Left ventricle myocardium inferior (tissue), 1 donor: ENCODE measurements at regions not wholly inside any gene's neighbourhood (a gene's known extent, or its start where the extent isn't known, plus 50 kb on each side); places are given as distances from the start of the nearest gene placed in this dataset.

Source experiments
- DNase-seq: peaks from one replicate; pipeline ENCODE4 v3.0.0-alpha.2; 2020
- H3K27ac ChIP-seq: fragments of 200-600 bp; replicated peaks from 2 replicates; pipeline ENCODE4 v1.8.0; 2021
- H3K27me3 ChIP-seq: fragments of 200-600 bp; 2 replicates; pipeline ENCODE4 v1.8.0; 2021; ENCODE audit warnings: low read depth
- H3K36me3 ChIP-seq: fragments of 200-600 bp; 2 replicates; pipeline ENCODE4 v1.8.0; 2021
- H3K4me1 ChIP-seq: fragments of 200-600 bp; 2 replicates; pipeline ENCODE4 v1.8.0; 2021
- H3K4me3 ChIP-seq: fragments of 200-600 bp; 2 replicates; pipeline ENCODE4 v1.8.0; 2021; ENCODE audit warnings: mild to moderate bottlenecking, moderate library complexity
- H3K9me3 ChIP-seq: fragments of 200-600 bp; replicated peaks from 2 replicates; pipeline ENCODE4 v1.8.0; 2021
- intact Hi-C: fragments of 100-400 bp; cut with micrococcal nuclease; formaldehyde crosslinking; loops from one replicate; pipeline ENCODE4 v1.11.0; 2022
- TF ChIP-seq, protein P1 (sequence below): fragments of 200-600 bp; IDR thresholded peaks from 2 replicates; pipeline ENCODE4 v1.8.0; 2021; ENCODE audit warnings: antibody characterized with exemption, mild to moderate bottlenecking, borderline replicate concordance
- donor health status: DM: no; HTN: yes; CAD: no; lungs with severe emphysema.

DNA sequence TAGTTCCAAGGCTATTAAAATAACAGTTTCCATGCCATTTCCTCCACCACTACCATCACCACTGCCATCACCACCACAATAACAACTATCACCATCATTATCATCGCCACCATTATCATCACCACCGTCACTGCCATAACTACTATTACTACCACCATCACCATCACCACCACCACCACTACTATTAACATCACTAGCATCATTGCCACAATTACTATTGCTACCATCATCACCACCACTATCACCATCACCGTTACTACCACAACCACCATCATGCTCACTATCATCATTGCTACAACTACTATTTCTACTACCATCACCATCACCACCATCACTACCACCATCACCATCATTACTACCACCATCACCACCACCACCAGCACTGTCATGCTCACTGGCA is 185.9 kb upstream of the MAF start:
- intact Hi-C loops = no loop called here
- Histone ChIP-seq H3K36me3 (no peaks in the 10 kb centered on the region), H3K27me3 (no peaks in the 10 kb centered on the region), H3K4me1 (no peaks in the 10 kb centered on the region), H3K4me3 (no peak overlapping the region), H3K27ac (no peak overlapping the region), H3K9me3 (peaks cover 4% of the 10 kb centered on the region)
- no peak for DNase-seq
- TF ChIP-seq, protein P1, sequence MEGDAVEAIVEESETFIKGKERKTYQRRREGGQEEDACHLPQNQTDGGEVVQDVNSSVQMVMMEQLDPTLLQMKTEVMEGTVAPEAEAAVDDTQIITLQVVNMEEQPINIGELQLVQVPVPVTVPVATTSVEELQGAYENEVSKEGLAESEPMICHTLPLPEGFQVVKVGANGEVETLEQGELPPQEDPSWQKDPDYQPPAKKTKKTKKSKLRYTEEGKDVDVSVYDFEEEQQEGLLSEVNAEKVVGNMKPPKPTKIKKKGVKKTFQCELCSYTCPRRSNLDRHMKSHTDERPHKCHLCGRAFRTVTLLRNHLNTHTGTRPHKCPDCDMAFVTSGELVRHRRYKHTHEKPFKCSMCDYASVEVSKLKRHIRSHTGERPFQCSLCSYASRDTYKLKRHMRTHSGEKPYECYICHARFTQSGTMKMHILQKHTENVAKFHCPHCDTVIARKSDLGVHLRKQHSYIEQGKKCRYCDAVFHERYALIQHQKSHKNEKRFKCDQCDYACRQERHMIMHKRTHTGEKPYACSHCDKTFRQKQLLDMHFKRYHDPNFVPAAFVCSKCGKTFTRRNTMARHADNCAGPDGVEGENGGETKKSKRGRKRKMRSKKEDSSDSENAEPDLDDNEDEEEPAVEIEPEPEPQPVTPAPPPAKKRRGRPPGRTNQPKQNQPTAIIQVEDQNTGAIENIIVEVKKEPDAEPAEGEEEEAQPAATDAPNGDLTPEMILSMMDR = no peak

DNA sequence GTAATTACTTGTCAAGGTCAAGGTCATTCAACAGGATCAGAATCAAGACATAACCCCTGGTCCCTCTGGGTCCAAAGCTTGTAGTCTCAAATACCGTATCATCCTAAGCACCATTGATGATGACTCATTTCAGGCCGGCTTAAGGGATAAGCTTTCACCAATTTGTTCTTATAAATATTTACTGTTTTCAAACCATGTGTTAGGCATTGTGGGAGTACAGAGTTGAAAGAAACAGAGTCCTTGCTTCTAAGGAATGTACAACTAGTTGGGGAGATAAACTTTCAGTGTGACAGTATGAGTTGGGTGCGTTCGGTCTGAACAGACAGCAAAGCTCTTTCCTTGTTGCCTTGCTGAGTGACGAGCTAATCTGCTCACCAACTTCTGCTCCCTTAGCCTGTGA is 183.5 kb upstream of the MAF start:
- TF ChIP-seq, protein P1 = no peak
- H3K27me3 ChIP-seq = no peaks in the 10 kb centered on the region
- no peak overlapping the region for H3K4me3 ChIP-seq
- H3K9me3 ChIP-seq = peaks cover 4% of the 10 kb centered on the region
- no peak for DNase-seq
- no peaks in the 10 kb centered on the region for H3K4me1 ChIP-seq
- intact Hi-C loops = no loop called here
- H3K36me3 ChIP-seq = no peaks in the 10 kb centered on the region
- no peak overlapping the region for H3K27ac ChIP-seq

DNA sequence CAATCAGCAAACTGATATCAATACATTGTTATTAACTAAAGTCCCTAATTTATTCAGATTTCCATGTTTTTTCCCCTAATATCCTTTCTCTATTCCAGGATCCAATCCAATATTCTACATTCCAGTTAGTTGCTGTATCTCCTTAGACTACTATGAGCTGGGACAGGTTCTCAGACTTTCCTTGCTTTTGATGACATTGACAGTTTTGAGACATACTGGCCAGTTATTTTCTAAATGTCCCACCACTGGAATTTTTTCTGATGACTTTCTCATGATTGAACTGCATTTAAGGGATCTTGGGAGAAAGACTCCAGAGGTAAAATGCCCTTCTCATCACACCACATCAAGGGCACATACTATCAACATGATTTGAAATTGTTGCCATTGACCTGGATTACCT is 177.1 kb upstream of the MAF start:
- TF ChIP-seq, protein P1 = no peak
- Histone ChIP-seq H3K4me3 (no peak overlapping the region), H3K9me3 (no peaks in the 10 kb centered on the region), H3K27me3 (no peaks in the 10 kb centered on the region), H3K4me1 (no peaks in the 10 kb centered on the region), H3K27ac (no peak overlapping the region), H3K36me3 (no peaks in the 10 kb centered on the region)
- intact Hi-C loops = no loop called here
- DNase-seq = no peak

DNA sequence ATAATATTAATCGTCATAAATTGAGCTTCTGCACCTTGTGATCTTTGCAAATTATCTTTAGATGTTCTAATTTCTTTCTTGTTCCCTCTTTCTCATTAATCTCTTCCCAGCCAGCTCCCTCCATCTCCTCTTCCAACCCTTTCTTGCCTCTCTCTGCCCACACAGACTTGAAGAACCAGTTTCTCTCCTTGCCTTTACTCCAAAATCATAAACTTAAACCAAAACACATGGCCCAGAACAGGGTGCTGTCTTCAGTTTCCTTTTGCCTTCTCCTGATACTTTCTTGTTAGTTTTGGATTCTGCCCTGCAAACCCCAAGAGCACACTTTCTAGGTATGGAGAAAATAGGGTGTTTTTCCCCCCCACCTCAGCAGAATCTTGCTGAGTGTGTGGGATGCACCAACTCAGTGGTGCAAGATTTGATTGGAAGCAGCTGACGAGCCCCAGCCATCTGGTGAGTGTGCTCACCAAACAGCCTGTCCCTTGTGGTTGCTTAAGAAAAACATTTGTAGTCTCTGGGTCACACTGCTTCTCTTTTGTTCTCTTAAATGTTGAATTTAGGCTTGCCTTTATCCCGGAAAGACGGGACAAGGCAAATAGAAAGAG is 175.8 kb upstream of the MAF start:
- DNase-seq = peak; percentile 39
- no peak overlapping the region for H3K4me3 ChIP-seq
- intact Hi-C loops = no loop called here

DNA sequence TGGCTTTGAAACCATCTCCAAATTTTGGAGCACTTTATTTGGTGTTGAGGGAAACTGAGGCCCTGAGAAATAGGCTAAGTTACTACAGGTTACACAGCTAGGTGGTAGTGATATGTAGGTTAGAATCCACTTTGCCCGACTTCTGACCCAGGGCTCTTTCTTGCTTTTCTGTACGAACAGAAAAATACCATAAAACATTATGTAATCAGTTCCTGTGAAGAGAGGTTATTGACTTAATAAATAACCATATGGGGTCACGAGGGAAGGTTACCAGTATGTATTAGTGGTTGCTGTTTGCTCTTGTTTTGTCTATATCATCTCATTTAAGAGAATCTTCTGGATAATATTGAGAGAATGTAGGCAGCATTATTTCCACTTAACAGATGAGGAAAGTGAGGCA is 172.2 kb upstream of the MAF start:
- no peaks in the 10 kb centered on the region for H3K27me3 ChIP-seq

More for the DNA sequence above, 175.8 kb upstream of the MAF start:
- no peaks in the 10 kb centered on the region for H3K27me3 ChIP-seq
- H3K36me3 ChIP-seq = no peaks in the 10 kb centered on the region
- H3K4me1 ChIP-seq = no peaks in the 10 kb centered on the region
- H3K9me3 ChIP-seq = no peaks in the 10 kb centered on the region
- H3K27ac ChIP-seq = peak overlapping the region; percentile 9
- TF ChIP-seq, protein P1 = peak; percentile 35

More for the DNA sequence above, 172.2 kb upstream of the MAF start:
- no peaks in the 10 kb centered on the region for H3K9me3 ChIP-seq
- H3K4me1 ChIP-seq = peaks cover 29% of the 10 kb centered on the region
- no peak overlapping the region for H3K4me3 ChIP-seq
- DNase-seq = no peak
- H3K27ac ChIP-seq = no peak overlapping the region
- no peaks in the 10 kb centered on the region for H3K36me3 ChIP-seq
- TF ChIP-seq, protein P1 = no peak
- intact Hi-C loops = no loop called here
